Fibroblast of the conjunctiva (primary cell): ENCODE measurements at regions not wholly inside any gene's neighbourhood (a gene's known extent, or its start where the extent isn't known, plus 50 kb on each side); places are given as distances from the start of the nearest gene placed in this dataset.

Experiments
- DNase-seq: peaks from one replicate; pipeline ENCODE4 v3.0.0-alpha.2; 2010; ENCODE audit warnings: low read depth

DNA sequence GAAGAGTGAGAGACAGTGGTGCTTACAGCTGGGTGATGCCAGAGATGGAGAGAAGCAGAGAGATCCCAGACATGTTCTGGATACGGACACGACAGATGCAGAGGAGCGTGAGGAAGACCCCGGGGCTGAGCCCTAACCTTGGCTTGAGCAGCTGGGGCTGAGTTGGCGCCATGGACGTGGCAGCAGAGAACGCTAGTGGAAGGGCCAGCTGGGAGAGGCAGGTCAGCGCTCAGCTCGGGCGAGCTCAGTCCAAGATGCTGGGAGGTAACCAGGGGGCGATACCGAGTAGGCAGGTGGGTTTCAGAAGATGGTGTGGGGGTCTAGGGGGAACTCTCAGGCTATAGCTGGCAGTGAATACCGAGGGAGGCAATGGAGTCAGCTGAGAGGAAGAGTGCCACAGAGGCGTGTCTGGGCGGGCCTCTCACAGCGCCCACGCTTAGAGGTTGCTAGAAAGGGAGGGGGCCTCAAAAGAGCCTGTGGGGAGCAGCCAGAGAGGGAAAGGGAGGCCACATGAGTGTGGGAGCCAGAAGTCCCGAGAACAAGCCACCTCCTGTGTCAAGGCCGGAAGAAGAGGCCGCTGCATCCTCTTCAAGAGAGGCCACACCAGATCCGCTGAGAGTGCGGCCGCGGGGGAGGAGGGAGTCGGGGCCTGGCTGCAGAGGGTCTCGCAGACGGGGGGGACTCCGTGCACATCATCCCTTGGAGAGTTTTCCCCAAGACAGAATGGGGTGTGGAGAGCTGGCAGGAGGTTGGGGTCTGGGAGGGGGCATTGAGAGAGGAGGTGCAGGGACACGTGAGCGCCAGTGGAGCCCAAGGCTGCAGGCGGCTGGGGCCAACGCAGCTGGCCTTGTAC lies 57.0 kb upstream of the DIO3 start:
- DNase-seq: no peak

- DNase-seq: no peak
Observed at GRCh38 chr14:101505236-101505970, 55.9 kb upstream of the DIO3 start.

- DNase-seq: no peak
Observed at GRCh38 chr14:101506211-101506925, 54.9 kb upstream of the DIO3 start.

- no peak for DNase-seq
Observed at GRCh38 chr14:101506926-101507835, 54.1 kb upstream of the DIO3 start.

DNA sequence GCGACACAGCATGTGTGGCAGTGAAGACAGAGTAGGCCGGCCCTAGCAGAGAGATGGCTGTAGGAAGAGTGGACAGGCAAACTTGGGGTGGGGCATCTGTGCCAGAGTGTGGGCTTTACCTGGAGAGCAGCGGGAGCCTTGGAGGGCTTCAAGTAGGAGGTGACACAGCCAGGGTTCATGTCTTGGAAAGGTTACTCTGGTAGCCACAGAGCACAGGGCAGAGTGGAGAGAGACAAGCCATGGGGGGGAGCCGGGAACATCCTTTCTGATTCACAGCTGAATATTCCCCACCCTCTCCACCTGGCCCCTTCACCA lies 53.5 kb upstream of the DIO3 start:
- DNase-seq: no peak

GRCh38 chr14:101508196-101508947 lies 52.9 kb upstream of the DIO3 start:
- DNase-seq: no peak

GRCh38 chr14:101508948-101509729 lies 52.2 kb upstream of the DIO3 start:
- DNase-seq: no peak

DNA sequence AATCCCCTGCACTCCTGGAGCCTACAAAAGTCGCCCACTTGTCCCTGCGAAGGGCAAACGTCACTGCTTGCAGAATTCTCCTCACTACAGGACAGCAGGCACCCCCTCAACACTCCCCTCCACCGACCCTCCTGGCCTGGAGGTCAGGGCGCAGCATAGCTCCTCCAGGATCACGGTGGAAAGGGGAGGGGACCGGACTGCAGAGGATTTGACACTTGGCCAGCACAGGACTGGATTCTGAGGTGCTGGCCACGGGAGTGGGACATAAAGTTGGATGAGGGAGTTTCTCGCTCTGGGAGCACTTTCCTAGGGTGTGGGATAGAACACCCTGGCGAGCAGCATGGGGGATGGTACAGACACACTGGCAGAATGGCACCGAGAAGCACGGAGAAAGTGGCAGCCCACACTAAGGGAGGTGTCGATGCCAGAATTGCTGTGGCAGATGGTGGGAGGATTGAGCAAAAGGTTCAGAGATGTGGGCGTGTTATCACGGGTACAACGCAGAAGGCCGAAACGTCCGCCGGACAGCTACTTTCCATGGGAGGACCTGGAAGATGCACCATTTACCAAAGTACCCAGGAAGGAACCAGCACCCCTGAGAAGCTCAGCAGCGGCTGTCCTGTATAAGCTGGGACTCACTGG lies 51.4 kb upstream of the DIO3 start:
- no peak for DNase-seq

DNA sequence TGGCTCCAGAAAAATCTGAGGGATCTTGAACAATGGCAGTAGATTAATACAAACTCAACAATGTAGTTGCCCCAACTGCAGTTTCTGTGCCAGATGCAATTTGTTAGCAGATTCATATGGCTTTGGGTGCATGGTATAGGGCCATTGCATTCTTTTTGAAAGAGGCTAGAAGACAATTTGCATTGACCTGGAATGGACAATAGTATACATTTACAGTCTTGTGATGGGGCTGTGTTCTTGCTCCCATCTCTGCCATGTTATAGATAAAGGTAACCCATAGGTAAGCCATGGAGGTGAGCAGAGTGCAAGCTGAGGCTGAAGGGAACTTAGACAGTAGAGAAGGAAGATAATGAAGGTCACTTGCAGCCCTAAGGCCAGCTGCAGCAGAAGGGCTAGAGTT lies 50.1 kb upstream of the DIO3 start:
- DNase-seq: no peak
